Effector memory CD8-positive, alpha-beta T cell (primary cell): ENCODE measurements at regions not wholly inside any gene's neighbourhood (a gene's known extent, or its start where the extent isn't known, plus 50 kb on each side); places are given as distances from the start of the nearest gene placed in this dataset.

Experiments
- ATAC-seq: fragments of 150-1000 bp; cut with Tn5 transposase; replicated peaks from 2 replicates; pipeline ENCODE4 v1.10.0; 2021; ENCODE audit warnings: mild to moderate bottlenecking, moderate library complexity
- DNase-seq, 3 experiments: peaks; one replicate each; pipeline ENCODE4 v3.0.0; 2021
- H3K27ac Mint-ChIP-seq, 2 donors: one replicate each; pipeline ENCODE4 v1.8.0; 2022; ENCODE audit warnings: mild to moderate bottlenecking in 2 of 2, mixed read lengths in 2 of 2, moderate library complexity in 2 of 2
- H3K27me3 Mint-ChIP-seq, 2 donors: one replicate each; pipeline ENCODE4 v1.8.0; 2022; ENCODE audit warnings: mixed read lengths in 2 of 2
- H3K36me3 Mint-ChIP-seq: one replicate; pipeline ENCODE4 v1.8.0; 2022; ENCODE audit warnings: mild to moderate bottlenecking, moderate library complexity, mixed read lengths; ENCODE audit not compliant: insufficient read depth
- H3K4me1 Mint-ChIP-seq, 2 donors: one replicate each; pipeline ENCODE4 v1.8.0; 2022; ENCODE audit warnings: low read depth in 2 of 2, mixed read lengths in 2 of 2
- H3K4me3 Mint-ChIP-seq, 2 donors: one replicate each; pipeline ENCODE4 v1.8.0; 2022; ENCODE audit warnings: mild to moderate bottlenecking in 2 of 2, mixed read lengths in 2 of 2, moderate library complexity in 2 of 2
- H3K9me3 Mint-ChIP-seq, 2 donors: one replicate each; pipeline ENCODE4 v1.8.0; 2022; ENCODE audit warnings: mixed read lengths in 2 of 2

DNA sequence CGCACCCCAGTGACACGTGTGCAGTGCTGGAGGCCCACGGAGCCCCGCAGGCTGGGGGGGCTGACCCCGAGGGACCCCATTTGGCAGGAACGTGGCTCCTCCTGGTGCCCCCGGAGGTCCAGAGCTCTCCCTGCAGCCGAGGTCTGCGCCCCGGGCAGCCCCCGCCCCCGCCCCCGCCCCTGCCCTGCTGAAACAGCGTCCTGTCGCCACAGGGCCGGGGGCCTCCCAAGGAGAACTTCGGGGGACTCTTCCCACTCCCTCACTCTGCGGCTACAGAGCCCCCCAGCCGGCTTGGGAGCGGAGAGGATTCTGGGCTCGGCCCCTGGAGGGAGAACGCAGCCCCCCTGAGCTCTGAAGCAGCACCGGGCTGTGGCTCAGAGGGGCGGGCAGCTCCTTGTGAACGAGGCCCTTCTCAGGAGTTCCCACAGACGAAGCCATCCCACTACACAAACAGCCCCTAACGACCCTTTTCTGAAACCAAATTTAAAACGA, 115.2 kb downstream of the DLL1 start:
- Mint-ChIP-seq H3K4me1 (peaks cover 5 to 6% of the 10 kb centered on the region in 2 donors), H3K4me3 (no peak overlapping the region), H3K27me3 (peaks cover 33 to 35% of the 10 kb centered on the region in 2 donors), H3K27ac (no peak overlapping the region), H3K36me3 (peaks cover 10% of the 10 kb centered on the region), H3K9me3 (peaks cover 0 to 8% of the 10 kb centered on the region in 2 donors)
- DNase-seq (no peak), ATAC-seq (no peak)

DNA sequence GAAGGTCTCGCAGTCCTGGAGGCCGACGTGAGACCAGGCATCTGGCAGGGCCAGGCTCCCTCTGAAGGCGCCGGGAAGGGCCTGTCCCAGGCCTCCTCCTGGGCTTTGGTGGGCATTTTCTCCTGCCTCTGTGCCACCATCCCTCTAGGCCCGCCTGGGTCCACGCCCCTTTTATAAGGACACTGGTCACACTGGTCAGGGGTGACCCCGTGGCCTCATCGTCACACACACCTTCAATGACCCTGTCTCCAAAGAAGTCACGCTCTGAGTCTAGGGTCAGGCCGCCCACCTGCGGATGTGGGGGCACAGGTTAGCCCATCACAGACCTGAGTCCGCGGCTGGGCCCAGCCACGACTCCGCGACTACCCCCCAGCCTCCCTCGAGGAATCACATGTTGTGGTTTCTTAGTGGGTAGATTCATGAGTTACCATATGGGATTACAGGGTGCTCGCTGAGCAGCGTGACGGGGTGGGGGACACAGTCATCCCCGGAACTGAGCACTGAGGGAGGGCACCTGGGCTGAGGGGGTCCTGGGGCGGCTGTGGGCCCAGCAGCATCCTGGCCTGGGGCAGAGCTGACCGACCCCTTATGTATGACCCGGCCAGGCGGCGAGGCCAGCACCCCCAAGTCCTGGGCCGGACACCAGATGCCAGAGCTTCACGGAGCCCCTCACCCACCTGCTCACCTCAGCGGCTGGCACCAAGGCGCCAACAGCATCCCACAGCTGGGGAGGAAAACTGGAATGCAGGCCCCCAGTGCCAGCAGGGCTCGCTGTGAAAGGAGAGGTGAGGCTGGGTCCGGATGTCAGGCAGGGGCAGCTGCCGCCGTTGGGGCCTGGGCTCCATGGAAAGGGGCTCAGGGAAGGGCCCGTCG, 115.9 kb downstream of the DLL1 start:
- no peak overlapping the region for H3K27ac Mint-ChIP-seq
- peaks cover 39 to 40% of the 10 kb centered on the region in 2 donors for H3K27me3 Mint-ChIP-seq
- H3K9me3 Mint-ChIP-seq = peaks cover 0 to 13% of the 10 kb centered on the region in 2 donors
- H3K4me1 Mint-ChIP-seq = peaks cover 5 to 6% of the 10 kb centered on the region in 2 donors
- DNase-seq (no peak), ATAC-seq (no peak)
- H3K36me3 Mint-ChIP-seq = peaks cover 10% of the 10 kb centered on the region
- no peak overlapping the region for H3K4me3 Mint-ChIP-seq

DNA sequence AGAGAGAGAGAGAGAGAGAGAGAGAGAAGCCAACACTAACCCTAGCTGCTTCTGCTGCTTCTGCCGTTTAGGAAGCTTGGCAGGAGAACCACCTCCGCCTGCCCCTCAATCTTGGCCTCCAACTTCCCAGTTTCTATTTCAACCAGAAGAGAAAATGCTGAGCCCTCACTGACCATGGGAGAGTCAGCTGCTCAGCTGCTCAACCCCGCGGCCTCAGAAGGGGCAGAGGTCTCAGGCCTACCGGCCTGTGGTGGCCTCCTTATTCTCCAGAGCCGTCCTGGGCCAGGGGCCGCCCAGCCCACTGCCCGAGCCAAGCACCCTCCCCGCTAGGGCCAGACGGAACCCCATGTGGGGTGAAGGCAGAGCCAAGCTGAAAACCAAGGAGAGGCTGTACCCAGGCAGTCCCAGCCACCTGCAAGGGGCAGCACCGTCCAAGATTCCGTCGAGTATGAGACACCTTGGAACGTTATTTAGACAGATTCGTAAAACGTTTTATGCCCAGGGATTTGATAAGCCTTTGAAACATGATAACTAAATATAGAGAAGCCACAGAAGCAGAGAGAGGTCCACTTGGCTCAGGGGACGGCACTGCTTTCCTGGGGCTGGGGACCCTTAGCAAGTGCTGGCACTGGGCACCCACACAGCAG, 116.6 kb downstream of the DLL1 start:
- H3K36me3 Mint-ChIP-seq = peaks cover 10% of the 10 kb centered on the region
- H3K9me3 Mint-ChIP-seq = peaks cover 0 to 13% of the 10 kb centered on the region in 2 donors
- peaks cover 39 to 46% of the 10 kb centered on the region in 2 donors for H3K27me3 Mint-ChIP-seq
- DNase-seq = no peak
- H3K4me1 Mint-ChIP-seq = peaks cover 5 to 6% of the 10 kb centered on the region in 2 donors
- H3K4me3 Mint-ChIP-seq = no peak overlapping the region
- no peak for ATAC-seq
- peak overlapping the region in 1 of 2 donors; percentile 13 for H3K27ac Mint-ChIP-seq

DNA sequence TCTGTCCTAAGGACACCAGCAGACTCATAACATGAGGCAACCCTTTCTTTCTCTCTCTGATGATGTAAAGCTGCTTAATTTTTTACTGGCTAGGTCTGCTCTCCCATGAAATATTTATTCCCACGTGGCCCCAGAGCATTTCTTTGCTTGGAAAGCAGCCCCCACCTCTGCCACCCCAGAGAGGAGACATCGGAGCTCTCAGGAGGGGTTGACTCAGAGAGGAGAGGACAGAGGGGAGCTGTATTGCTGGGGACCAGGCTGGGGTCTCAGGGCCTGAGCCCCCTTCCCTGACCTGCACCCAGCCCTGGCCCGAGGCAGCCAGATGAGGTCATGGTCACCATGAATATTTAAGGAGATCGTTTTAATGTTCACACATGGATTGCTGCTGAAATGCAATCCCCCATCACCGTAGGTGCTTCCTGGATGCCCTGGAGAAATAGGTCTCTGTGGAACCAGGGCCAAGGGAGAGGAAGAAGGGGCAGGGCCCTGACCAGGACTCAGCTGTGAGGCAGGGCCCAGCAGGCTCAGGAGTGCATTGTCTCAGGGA, 117.5 kb downstream of the DLL1 start:
- DNase-seq (no peak), ATAC-seq (no peak)
- peak overlapping the region in 1 of 2 donors; percentile 13 for H3K27ac Mint-ChIP-seq
- H3K9me3 Mint-ChIP-seq = peaks cover 0 to 13% of the 10 kb centered on the region in 2 donors
- no peak overlapping the region for H3K4me3 Mint-ChIP-seq
- H3K4me1 Mint-ChIP-seq = peaks cover 5 to 6% of the 10 kb centered on the region in 2 donors
- peaks cover 10% of the 10 kb centered on the region for H3K36me3 Mint-ChIP-seq
- peaks cover 42 to 48% of the 10 kb centered on the region in 2 donors for H3K27me3 Mint-ChIP-seq

DNA sequence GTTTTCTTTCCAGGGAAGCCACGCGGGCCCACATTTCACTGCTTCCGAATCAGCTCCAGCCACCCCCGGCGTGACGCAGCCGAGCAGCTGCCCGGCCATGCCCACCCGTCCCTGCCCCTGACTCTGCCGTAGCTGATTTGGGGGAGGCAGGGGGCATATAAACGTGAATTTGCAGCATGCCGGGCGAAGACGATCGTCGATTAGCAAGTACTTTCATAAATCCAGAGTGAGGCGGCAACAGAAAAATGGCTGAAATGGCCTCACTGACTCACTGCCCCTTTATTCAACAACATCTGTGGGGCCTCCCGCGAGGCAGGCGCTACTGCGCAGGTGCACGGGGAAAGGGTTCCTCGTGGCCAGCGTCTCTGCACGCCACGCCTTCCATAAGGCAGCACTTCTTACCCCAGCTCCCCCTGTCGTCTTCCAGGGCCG, 118.0 kb downstream of the DLL1 start:
- no peak for ATAC-seq
- Mint-ChIP-seq H3K9me3 (peaks cover 0 to 13% of the 10 kb centered on the region in 2 donors), H3K4me1 (peaks cover 5 to 6% of the 10 kb centered on the region in 2 donors), H3K36me3 (peaks cover 10% of the 10 kb centered on the region), H3K4me3 (no peak overlapping the region), H3K27ac (no peak overlapping the region), H3K27me3 (peaks cover 45 to 53% of the 10 kb centered on the region in 2 donors)
- DNase-seq = no peak

DNA sequence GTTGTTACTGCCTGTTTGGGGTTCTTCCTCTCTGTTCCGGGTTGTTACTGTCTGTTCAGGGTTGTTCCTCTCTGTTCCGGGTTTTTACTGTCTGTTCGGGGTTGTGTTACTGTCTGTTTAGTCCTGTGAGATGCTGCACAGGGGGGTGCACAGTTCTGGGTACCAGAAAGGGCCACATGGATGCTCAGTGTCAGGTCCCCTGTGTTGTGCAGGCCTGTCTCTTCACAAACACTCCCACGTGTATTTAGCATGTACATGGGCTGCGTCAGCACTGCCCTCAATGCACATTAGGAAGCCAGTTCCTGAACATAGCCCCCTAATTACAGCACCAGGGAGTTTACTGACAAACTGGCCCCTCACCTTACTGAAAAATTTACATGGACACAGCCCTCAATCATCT, 118.5 kb downstream of the DLL1 start:
- no peak for ATAC-seq
- Mint-ChIP-seq H3K36me3 (peaks cover 10% of the 10 kb centered on the region), H3K27me3 (peaks cover 45 to 53% of the 10 kb centered on the region in 2 donors), H3K27ac (no peak overlapping the region), H3K4me1 (peaks cover 5 to 6% of the 10 kb centered on the region in 2 donors), H3K4me3 (no peak overlapping the region), H3K9me3 (peaks cover 0 to 13% of the 10 kb centered on the region in 2 donors)
- no peak for DNase-seq

DNA sequence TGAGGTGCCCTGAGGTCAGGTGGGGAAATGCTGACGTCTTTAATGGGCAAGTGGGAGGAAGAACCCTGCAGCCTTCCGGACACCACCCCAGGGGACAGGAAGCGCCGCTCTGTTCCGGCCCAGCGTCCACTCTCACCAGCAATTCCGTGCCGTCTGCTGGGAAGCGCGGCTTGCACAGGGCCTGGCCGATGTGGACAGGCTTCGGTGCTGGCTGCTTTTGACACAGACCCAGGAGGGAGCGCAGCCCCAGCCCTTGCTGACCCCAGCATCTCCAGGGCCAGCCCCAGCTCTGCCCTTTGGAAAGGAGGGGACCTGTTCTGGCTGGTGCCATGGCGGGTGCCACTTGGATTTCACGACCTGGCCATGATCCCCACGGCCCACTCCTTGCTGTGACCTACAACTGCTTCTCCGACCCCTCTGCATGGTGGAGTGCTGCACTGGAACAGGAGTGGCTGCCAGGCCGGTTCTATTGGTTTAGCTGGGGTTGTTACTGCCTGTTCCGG, 123.2 kb downstream of the DLL1 start:
- H3K27ac Mint-ChIP-seq = no peak overlapping the region
- H3K27me3 Mint-ChIP-seq = peaks cover 49 to 56% of the 10 kb centered on the region in 2 donors
- peaks cover 9 to 11% of the 10 kb centered on the region in 2 donors for H3K4me1 Mint-ChIP-seq
- no peak for ATAC-seq
- no peak overlapping the region for H3K4me3 Mint-ChIP-seq
- H3K36me3 Mint-ChIP-seq = no peaks in the 10 kb centered on the region
- H3K9me3 Mint-ChIP-seq = peaks cover 0 to 11% of the 10 kb centered on the region in 2 donors
- no peak for DNase-seq

DNA sequence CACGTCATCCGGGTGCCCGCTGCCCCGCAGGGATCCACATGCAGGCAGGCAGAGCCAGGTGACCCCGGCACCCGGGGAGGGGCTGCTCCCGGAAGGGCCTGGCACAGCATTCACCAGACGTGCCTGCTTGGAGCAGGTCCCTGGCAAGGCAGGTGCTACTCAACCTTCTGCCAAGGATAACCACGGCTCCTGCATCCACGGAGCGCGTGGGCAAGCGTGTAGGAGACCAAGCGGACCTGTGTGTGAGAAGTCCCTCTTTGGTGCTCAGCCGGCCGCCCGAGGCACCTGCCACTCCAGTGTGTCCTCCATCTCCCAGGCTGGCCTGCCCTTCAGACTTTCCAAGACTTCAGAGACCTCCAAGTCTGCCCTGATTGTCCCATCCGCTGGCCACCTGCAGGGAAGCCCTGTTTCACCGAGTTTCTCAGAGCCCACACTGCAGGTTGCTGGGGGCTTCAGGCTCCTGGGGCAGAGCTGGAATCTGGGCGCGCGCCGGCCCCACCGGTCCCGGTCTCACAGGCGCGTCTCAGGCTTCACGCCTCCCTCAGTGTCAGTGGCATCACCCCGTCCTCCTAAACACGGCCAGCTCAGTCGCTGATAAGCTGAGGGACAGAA, 124.3 kb downstream of the DLL1 start:
- Mint-ChIP-seq H3K36me3 (no peaks in the 10 kb centered on the region), H3K9me3 (peaks cover 0 to 11% of the 10 kb centered on the region in 2 donors), H3K4me3 (no peak overlapping the region), H3K4me1 (peaks cover 9 to 13% of the 10 kb centered on the region in 2 donors), H3K27me3 (peaks cover 39 to 45% of the 10 kb centered on the region in 2 donors), H3K27ac (no peak overlapping the region)
- DNase-seq = no peak
- no peak for ATAC-seq

DNA sequence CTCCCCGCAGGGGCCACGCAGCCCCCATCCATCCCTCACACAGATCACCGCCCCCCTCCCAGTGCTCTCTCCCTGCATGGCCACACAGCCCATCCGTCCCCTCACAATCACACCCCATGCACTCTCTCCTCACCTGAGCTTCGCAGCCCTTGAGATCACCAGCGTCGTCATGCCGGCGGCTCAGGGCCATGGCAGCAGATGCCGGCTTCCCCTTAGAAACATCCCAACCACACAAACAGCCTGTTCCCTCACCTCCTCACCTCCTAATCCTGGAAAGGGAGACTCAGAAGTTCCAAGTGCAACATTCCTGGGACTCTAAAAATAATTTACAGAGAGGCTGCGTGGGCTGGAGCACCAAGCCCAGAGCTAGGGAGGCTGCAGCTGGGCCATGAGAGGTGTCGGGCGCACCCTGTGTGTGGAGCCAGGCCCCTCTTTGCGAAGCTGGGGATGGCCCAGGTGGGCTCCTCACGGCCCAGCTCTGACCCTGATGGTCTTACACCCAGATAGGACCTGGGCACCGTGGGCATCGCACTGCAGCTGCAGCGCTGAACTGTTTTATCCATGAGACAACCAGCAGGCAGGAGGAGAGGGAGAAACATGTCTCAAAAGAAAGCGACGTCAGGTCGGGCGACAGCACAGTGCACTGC, 125.3 kb downstream of the DLL1 start:
- peak overlapping the region in 1 of 2 donors; percentile 59 for H3K27ac Mint-ChIP-seq
- H3K36me3 Mint-ChIP-seq = no peaks in the 10 kb centered on the region
- no peak for DNase-seq
- no peak overlapping the region for H3K4me3 Mint-ChIP-seq
- H3K9me3 Mint-ChIP-seq = peaks cover 0 to 4% of the 10 kb centered on the region in 2 donors
- peaks cover 28 to 35% of the 10 kb centered on the region in 2 donors for H3K27me3 Mint-ChIP-seq
- peaks cover 9 to 13% of the 10 kb centered on the region in 2 donors for H3K4me1 Mint-ChIP-seq
- no peak for ATAC-seq

DNA sequence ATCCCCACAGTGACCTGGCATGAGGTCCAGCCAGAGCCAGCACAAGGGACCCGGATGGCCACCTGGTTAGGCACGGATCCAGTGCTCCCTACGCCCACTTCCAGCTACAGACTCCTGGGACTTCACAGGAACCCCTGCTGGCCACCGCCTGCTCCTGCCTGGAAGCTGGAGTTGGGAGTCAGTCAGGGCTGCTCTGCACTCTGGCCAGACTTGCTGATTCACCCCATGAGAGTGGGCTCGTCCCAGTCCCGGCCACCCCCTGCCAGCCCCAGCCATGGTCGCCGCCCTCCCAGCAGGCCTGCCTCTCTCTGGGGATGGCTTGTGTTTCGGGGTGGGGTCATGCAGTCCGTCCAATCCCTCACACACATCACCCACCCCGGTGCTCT, 125.8 kb downstream of the DLL1 start:
- no peaks in the 10 kb centered on the region for H3K9me3 Mint-ChIP-seq
- DNase-seq (no peak), ATAC-seq (no peak)
- H3K36me3 Mint-ChIP-seq = no peaks in the 10 kb centered on the region
- H3K27me3 Mint-ChIP-seq = peaks cover 23 to 32% of the 10 kb centered on the region in 2 donors
- peak overlapping the region in 1 of 2 donors; percentile 59 for H3K27ac Mint-ChIP-seq
- no peak overlapping the region for H3K4me3 Mint-ChIP-seq
- H3K4me1 Mint-ChIP-seq = peaks cover 9 to 13% of the 10 kb centered on the region in 2 donors

DNA sequence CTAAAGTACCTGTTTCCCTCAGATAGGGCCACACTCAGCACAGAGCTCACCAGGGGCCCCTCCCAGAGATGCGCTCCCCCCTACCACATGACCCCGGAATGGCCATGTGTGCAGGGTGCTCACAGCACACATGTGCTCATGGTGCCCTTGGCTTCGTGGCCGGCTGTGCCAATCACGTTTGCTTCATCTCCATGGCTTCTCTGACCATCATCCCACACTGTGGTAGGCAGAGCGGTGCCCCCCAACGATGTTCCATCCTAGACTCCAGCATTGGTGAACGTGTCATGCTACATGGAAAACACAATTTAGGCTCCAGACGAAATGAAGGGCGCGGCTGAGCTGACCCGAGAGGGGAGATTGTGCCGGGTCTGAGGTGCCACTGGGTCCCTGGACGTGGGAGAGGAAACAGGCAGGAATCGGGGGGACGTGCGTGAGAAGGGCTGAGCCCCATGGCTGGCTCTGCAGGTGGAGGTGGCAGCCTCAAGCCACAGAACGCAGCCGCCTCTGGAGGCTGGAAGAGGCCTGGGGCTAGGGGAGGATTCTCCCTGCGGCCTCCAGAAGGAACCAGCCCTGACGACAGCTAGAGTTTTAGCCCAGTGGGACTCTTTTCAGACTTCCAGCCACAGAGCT, 126.5 kb downstream of the DLL1 start:
- no peak for DNase-seq
- peaks cover 9 to 13% of the 10 kb centered on the region in 2 donors for H3K4me1 Mint-ChIP-seq
- no peak overlapping the region for H3K4me3 Mint-ChIP-seq
- ATAC-seq = no peak
- H3K27me3 Mint-ChIP-seq = peaks cover 17 to 32% of the 10 kb centered on the region in 2 donors
- peak overlapping the region in 1 of 2 donors; percentile 21 for H3K27ac Mint-ChIP-seq
- H3K36me3 Mint-ChIP-seq = no peaks in the 10 kb centered on the region
- no peaks in the 10 kb centered on the region for H3K9me3 Mint-ChIP-seq
